ENCODE measurements at regions not wholly inside any gene's neighbourhood (a gene's known extent, or its start where the extent isn't known, plus 50 kb on each side); places are given as distances from the start of the nearest gene placed in this dataset.

DNA sequence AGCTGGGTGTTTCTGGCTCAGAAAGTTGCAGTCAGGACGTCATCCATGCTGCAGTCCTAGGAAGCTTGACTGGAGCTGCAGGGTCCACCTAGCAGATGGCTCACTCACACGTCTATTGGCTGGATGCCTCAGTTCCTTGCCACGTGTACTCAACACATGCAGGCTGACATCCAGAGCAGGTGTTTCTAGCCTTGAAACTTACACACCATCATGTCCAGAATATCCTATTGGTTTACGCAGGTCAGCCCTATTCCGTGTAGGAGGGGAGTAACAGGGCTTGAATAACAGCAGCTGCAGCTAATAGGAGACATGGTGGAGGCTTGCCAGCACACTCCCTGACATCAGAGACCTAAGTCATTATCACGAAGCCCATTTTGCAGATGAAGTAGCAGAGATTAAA, 473.5 kb downstream of the ACTL7B start:
- Histone ChIP-seq H3K9me3 (ENCODE audit: control insufficient read depth, insufficient read depth, low read length) (no peaks in the 10 kb centered on the region), H4K91ac (ENCODE audit: insufficient read depth, low read depth, low read length) (no peak overlapping the region), H3K14ac (replicated peaks; ENCODE audit: low read depth, low read length) (0 out of 2 replicates have a peak overlapping the region, but pooled peaks have one; percentile 18), H4K8ac (ENCODE audit: low read depth in 2 of 2, low read length in 2 of 2) (no peak overlapping the region), H3K4me1 (ENCODE audit: control insufficient read depth, insufficient read depth, low read length) (peaks cover 5% of the 10 kb centered on the region), H2BK120ac (ENCODE audit: low read depth, low read length) (no peak overlapping the region), H3K56ac (ENCODE audit: extremely low read depth, insufficient read depth, low read length) (no peak overlapping the region), H2AK9ac (replicated peaks; ENCODE audit: low read depth, low read length, poor library complexity) (no peak overlapping the region), H3K23ac (ENCODE audit: low read depth, low read length) (no peak overlapping the region), H3K27ac (ENCODE audit: insufficient read depth, low read length) (no peak overlapping the region), H2AFZ (replicated peaks; ENCODE audit: low read length, poor library complexity) (no peak overlapping the region), H4K5ac (ENCODE audit: low read depth, low read length) (no peak overlapping the region), H3K18ac (ENCODE audit: low read depth, low read length) (no peak overlapping the region), H3K4me3 (ENCODE audit: insufficient read depth, low read depth, low read length) (no peak overlapping the region), H2BK15ac (ENCODE audit: low read depth, low read length) (no peak overlapping the region), H3K36me3 (ENCODE audit: control insufficient read depth, insufficient read depth, low read length) (no peaks in the 10 kb centered on the region), H2BK20ac (ENCODE audit: low read depth, low read length) (no peak overlapping the region), H3K4me2 (ENCODE audit: low read depth, low read length) (no peak overlapping the region), H2BK5ac (ENCODE audit: low read depth, low read length, poor library complexity, severe bottlenecking) (no peak overlapping the region), H2AK5ac (ENCODE audit: low read depth, low read length) (no peak overlapping the region), H3K79me1 (ENCODE audit: low read depth in 1 of 2, low read length in 2 of 2) (no peaks in the 10 kb centered on the region), H3K4ac (ENCODE audit: low read depth, low read length) (no peak overlapping the region), H3K27me3 (ENCODE audit: control insufficient read depth, insufficient read depth, low read length) (no peaks in the 10 kb centered on the region), H3K9ac (ENCODE audit: low read depth, low read length) (no peak overlapping the region), H3K9me1 (ENCODE audit: insufficient read depth, low read length) (no peaks in the 10 kb centered on the region; the same call in 1 of the 2 replicates), H4K20me1 (ENCODE audit: insufficient read depth, low read length) (no peaks in the 10 kb centered on the region)
- DNase-seq (no peak), ATAC-seq (ENCODE audit: low read depth) (no peak)
- 52% methylated on average over 2 of the region's 6 CpGs; no CpG with 5 or more reads in 1 of the 2 experiments for WGBS, 2 experiments (ENCODE audit: extremely low coverage in 2 of 2, insufficient read length in 1 of 2)
- no TSS peak for BruUV-seq (replicated peaks)
- TF ChIP-seq, protein P1, sequence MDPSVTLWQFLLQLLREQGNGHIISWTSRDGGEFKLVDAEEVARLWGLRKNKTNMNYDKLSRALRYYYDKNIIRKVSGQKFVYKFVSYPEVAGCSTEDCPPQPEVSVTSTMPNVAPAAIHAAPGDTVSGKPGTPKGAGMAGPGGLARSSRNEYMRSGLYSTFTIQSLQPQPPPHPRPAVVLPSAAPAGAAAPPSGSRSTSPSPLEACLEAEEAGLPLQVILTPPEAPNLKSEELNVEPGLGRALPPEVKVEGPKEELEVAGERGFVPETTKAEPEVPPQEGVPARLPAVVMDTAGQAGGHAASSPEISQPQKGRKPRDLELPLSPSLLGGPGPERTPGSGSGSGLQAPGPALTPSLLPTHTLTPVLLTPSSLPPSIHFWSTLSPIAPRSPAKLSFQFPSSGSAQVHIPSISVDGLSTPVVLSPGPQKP (IDR thresholded peaks at IDR 0.05; ENCODE audit: borderline replicate concordance, low read depth, low read length): no peak
- TF ChIP-seq MAZ (IDR thresholded peaks at IDR 0.05; ENCODE audit: borderline replicate concordance, low read depth, low read length) (no peak), NFE2L2 (IDR thresholded peaks at IDR 0.05; ENCODE audit: low read depth, low read length) (no peak), RCOR1 (IDR thresholded peaks at IDR 0.05; ENCODE audit: insufficient replicate concordance, low read length) (no peak), MXI1 (IDR thresholded peaks at IDR 0.05; ENCODE audit: borderline replicate concordance, low read depth, low read length) (no peak), SMC3 (IDR thresholded peaks at IDR 0.05; ENCODE audit: low read depth, low read length) (no peak), USF2 (IDR thresholded peaks at IDR 0.05; ENCODE audit: low read depth, low read length) (no peak), BHLHE40 (IDR thresholded peaks at IDR 0.05; ENCODE audit: low read depth, low read length) (no peak), MAFK (IDR thresholded peaks at IDR 0.05; ENCODE audit: low read depth, low read length) (no peak), RFX5 (IDR thresholded peaks at IDR 0.05; ENCODE audit: low read depth, low read length) (no peak), RAD21 (IDR thresholded peaks at IDR 0.05; ENCODE audit: low read length) (no peak), CEBPB (IDR thresholded peaks at IDR 0.05; ENCODE audit: low read depth, low read length) (no peak), CTCF (conservative IDR thresholded peaks at IDR 0.05; ENCODE audit: low read depth, low read length) (no peak), FOS (IDR thresholded peaks at IDR 0.05; ENCODE audit: low read depth, low read length) (no peak), POLR2A (IDR thresholded peaks at IDR 0.05; ENCODE audit: low read depth, low read length) (no peak)
- CTCF ChIA-PET: interaction anchor here (0.6 kb wide), 1 partner anchor 104 kb away, joined by 3 read pairs; no protein-coding TSS in a partner anchor
- POLR2A ChIA-PET (ENCODE audit: unreplicated experiment): no interaction called here
- intact Hi-C loops (cut with micrococcal nuclease): no loop called here
- dilution Hi-C loops (cut with HindIII; ENCODE audit: low sequenced_read_pairs, unreplicated experiment): no loop called here
- in situ Hi-C loops (cut with MboI; ENCODE audit: low sequenced_read_pairs): no loop called here
